GM12878 (cell line): ENCODE measurements at regions not wholly inside any gene's neighbourhood (a gene's known extent, or its start where the extent isn't known, plus 50 kb on each side); places are given as distances from the start of the nearest gene placed in this dataset.

ENCODE experiments used
- ATAC-seq: fragments of 200-7000 bp; cut with Tn5 transposase; 3 replicates; pipeline ENCODE4 v1.9.1; 2020; ENCODE audit warnings: mild to moderate bottlenecking, moderate library complexity
- BruUV-seq: library from RNA; stranded (reverse); fragments of 400-500 nt; replicated peaks from 2 replicates; lab custom pipeline; 2021; lab: Mats Ljungman, UMichigan
- CTCF ChIA-PET: fragments of 300-600 bp; sonication (Branson Sonifier 250); formaldehyde crosslinking; extraction: SDS; loops from one replicate; lab custom pipeline; 2021; ENCODE audit warnings: inconsistent platforms; lab: Yijun Ruan, JAX
- POLR2A ChIA-PET: fragments of 350-600 bp; formaldehyde crosslinking; extraction: SDS; loops from one replicate; lab custom pipeline; 2021; ENCODE audit warnings: inconsistent platforms; lab: Charles Lee
- RAD21 ChIA-PET: fragments of 300-600 bp; sonication (Branson Sonifier 250); formaldehyde crosslinking; loops from one replicate; lab custom pipeline; 2023; ENCODE audit warnings: antibody characterized with exemption; ENCODE audit not compliant: unreplicated experiment; lab: Charles Lee
- SMC1A ChIA-PET: fragments of 300-600 bp; sonication (Branson Sonifier 250); formaldehyde crosslinking; loops from one replicate; lab custom pipeline; 2023; ENCODE audit not compliant: unreplicated experiment, uncharacterized antibody; lab: Charles Lee
- DNase-seq: peaks from one replicate; pipeline ENCODE4 v3.0.0-alpha.2; 2011; ENCODE audit warnings: low read depth, low spot score
- FAIRE-seq: peaks from 3 replicates; lab custom pipeline; 2011; peaks lifted over from hg19 to GRCh38; lab: Jason Lieb, UNC
- H2AFZ ChIP-seq: 2 replicates; pipeline ENCODE4 v1.6.0; 2011; ENCODE audit warnings: low read depth, low read length, control low read depth; ENCODE audit not compliant: control insufficient read depth
- H3K27ac ChIP-seq: 2 replicates; pipeline ENCODE4 v1.5.1; 2011; ENCODE audit warnings: control low read depth; ENCODE audit not compliant: control insufficient read depth, insufficient read depth
- H3K27me3 ChIP-seq, 2 experiments: replicated peaks in 1 of 2; 2 replicates each; pipeline versions ENCODE4 v1.6.0 to v1.6.1; 2011; ENCODE audit warnings: low read length in 1 of 2; ENCODE audit not compliant: control insufficient read depth in 2 of 2, insufficient read depth in 2 of 2
- H3K36me3 ChIP-seq, 2 experiments: 2 replicates each; pipeline ENCODE4 v1.5.1; 2011; ENCODE audit warnings: low read length in 1 of 2; ENCODE audit not compliant: control insufficient read depth in 2 of 2, insufficient read depth in 2 of 2
- H3K4me1 ChIP-seq: 2 replicates; pipeline ENCODE4 v1.6.1; 2011; ENCODE audit warnings: mild to moderate bottlenecking, low read length, moderate library complexity, mixed read lengths; ENCODE audit not compliant: control insufficient read depth, insufficient read depth
- H3K4me2 ChIP-seq: 2 replicates; pipeline ENCODE4 v1.6.0; 2011; ENCODE audit warnings: control low read depth; ENCODE audit not compliant: control insufficient read depth, insufficient read depth
- H3K4me3 ChIP-seq: fragments of 200-600 bp; sonication (generic); 2 replicates; pipeline ENCODE4 v1.5.1; 2016
- H3K79me2 ChIP-seq: 2 replicates; pipeline ENCODE4 v1.6.0; 2011; ENCODE audit warnings: low read length; ENCODE audit not compliant: control insufficient read depth, insufficient read depth
- H3K9ac ChIP-seq: 2 replicates; pipeline ENCODE4 v1.8.0; 2011; ENCODE audit warnings: low read length, control low read depth, mixed read lengths; ENCODE audit not compliant: control insufficient read depth, insufficient read depth
- H3K9me3 ChIP-seq: replicated peaks from 3 replicates; pipeline ENCODE4 v1.5.1; 2011; ENCODE audit warnings: mild to moderate bottlenecking, low read length; ENCODE audit not compliant: control insufficient read depth, insufficient read depth
- H4K20me1 ChIP-seq: 2 replicates; pipeline ENCODE4 v1.6.0; 2011; ENCODE audit not compliant: control insufficient read depth, insufficient read depth
- CBFB ChIP-seq: IDR thresholded peaks from 2 replicates; pipeline ENCODE4 v1.6.1; 2016; ENCODE audit warnings: antibody characterized with exemption, low read depth
- HDGF ChIP-seq: fragments of 450-650 bp; IDR thresholded peaks from 2 replicates; pipeline ENCODE4 v1.6.1; 2016; ENCODE audit warnings: antibody characterized with exemption
- MTA2 ChIP-seq: fragments of 450-650 bp; IDR thresholded peaks from 2 replicates; pipeline ENCODE4 v1.6.1; 2016; ENCODE audit warnings: low read depth, mild to moderate bottlenecking, moderate library complexity
- MXI1 ChIP-seq: fragments of 150-350 bp; IDR thresholded peaks from 2 replicates; pipeline ENCODE4 v1.6.1; 2011; ENCODE audit warnings: low read depth, mild to moderate bottlenecking, inconsistent platforms, low read length, improper control_type of control experiment
- NFYB ChIP-seq: IDR thresholded peaks from 2 replicates; pipeline ENCODE4 v1.6.1; 2011; ENCODE audit warnings: low read depth, mild to moderate bottlenecking, low read length, improper control_type of control experiment, moderate library complexity; ENCODE audit not compliant: insufficient read depth
- RAD21 ChIP-seq: IDR thresholded peaks from 2 replicates; pipeline ENCODE4 v1.6.1; 2011; ENCODE audit warnings: mild to moderate bottlenecking, low read depth, low read length, moderate library complexity; ENCODE audit not compliant: insufficient read depth
- SMARCA5 ChIP-seq: fragments of 450-650 bp; IDR thresholded peaks from 2 replicates; pipeline ENCODE4 v1.6.1; 2017; ENCODE audit warnings: mild to moderate bottlenecking
- SP1 ChIP-seq: IDR thresholded peaks from one replicate; pipeline ENCODE4 v1.6.1; 2011; ENCODE audit warnings: low read depth, low read length
- STAT1 ChIP-seq: fragments of 450-650 bp; conservative IDR thresholded peaks from 2 replicates; pipeline ENCODE4 v1.6.1; 2014; ENCODE audit warnings: antibody characterized with exemption, mild to moderate bottlenecking
- WGBS: methylation state at CpG from one replicate; pipeline ENCODE4 v1.1.6; 2016; ENCODE audit warnings: low lambda C conversion rate; ENCODE audit not compliant: insufficient replicate concordance, insufficient coverage; ENCODE audit errors: missing lambda C conversion rate; 5-methylcytosine and 5-hydroxymethylcytosine counted together
- in situ Hi-C: fragments of 300-500 bp; cut with MboI; formaldehyde crosslinking; loops from 9 replicates; pipeline ENCODE4 v1.14.3; 2018; ENCODE audit warnings: mixed read lengths
- intact Hi-C: fragments of 100-400 bp; cut with micrococcal nuclease; formaldehyde crosslinking; loops from one replicate; pipeline ENCODE4 v1.14.2; 2022; ENCODE audit not compliant: unreplicated experiment
- TF ChIP-seq, protein P1 (sequence below): fragments of 450-650 bp; IDR thresholded peaks from 2 replicates; pipeline ENCODE4 v1.6.1; 2017; ENCODE audit warnings: mild to moderate bottlenecking

DNA sequence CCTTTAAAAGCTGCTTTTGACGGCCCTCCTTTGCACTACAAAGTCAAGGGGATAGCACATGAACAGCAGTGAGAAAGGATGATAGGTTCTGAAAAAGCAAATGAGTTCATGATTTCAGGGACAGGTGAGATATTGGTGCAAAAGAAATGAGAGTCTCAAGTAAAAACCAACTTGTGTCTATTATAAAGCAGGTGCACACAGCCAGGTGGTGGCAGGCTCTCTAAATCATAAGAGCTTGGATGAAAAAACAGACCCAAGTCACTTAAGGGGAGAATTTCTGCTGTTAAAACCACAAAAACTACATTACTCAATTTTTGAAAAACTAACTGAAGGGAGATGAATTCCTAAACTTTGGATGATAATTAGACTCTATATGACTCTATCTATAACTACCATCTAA lies 201.5 kb downstream of the SP3 start:
- no peak for TF ChIP-seq MTA2
- TF ChIP-seq HDGF: no peak
- TF ChIP-seq RAD21: no peak
- CTCF ChIA-PET: no interaction called here
- Histone ChIP-seq H3K4me2 (no peak overlapping the region), H3K4me1 (no peaks in the 10 kb centered on the region), H3K9ac (no peak overlapping the region), H3K36me3 (no peaks in the 10 kb centered on the region), H3K27ac (no peak overlapping the region), H2AFZ (no peak overlapping the region), H4K20me1 (no peaks in the 10 kb centered on the region), H3K79me2 (no peaks in the 10 kb centered on the region), H3K9me3 (no peaks in the 10 kb centered on the region), H3K27me3 (no peaks in the 10 kb centered on the region), H3K4me3 (no peak overlapping the region)
- POLR2A ChIA-PET: no interaction called here
- intact Hi-C loops (no loop called here), in situ Hi-C loops (no loop called here)
- SMC1A ChIA-PET: interaction anchor here (1.6 kb wide), 1 partner anchor 18 kb away, joined by 3 read pairs; no protein-coding TSS in a partner anchor
- BruUV-seq: no TSS peak
- DNase-seq (no peak), FAIRE-seq (no peak), ATAC-seq (no peak)
- RAD21 ChIA-PET: no interaction called here
- 41% methylated on average over 1 of the region's 1 CpG for WGBS

- BruUV-seq: no TSS peak
- CTCF ChIA-PET: interaction anchor here (0.8 kb wide), 1 partner anchor 578 kb away, joined by 3 read pairs; no protein-coding TSS in a partner anchor
Measured at GRCh38 chr2:173764094-173764493, 201.1 kb downstream of the SP3 start.

More at GRCh38 chr2:173764094-173764493, 201.1 kb downstream of the SP3 start:
- SMC1A ChIA-PET: interaction anchor here (1.6 kb wide), 1 partner anchor 19 kb away, joined by 3 read pairs; no protein-coding TSS in a partner anchor
- no peaks in the 10 kb centered on the region for H3K36me3 ChIP-seq
- 65% methylated on average over 6 of the region's 6 CpGs for WGBS
- no peak for DNase-seq
- H4K20me1 ChIP-seq: no peaks in the 10 kb centered on the region
- no peaks in the 10 kb centered on the region for H3K9me3 ChIP-seq
- RAD21 ChIA-PET: no interaction called here
- TF ChIP-seq, protein P1, sequence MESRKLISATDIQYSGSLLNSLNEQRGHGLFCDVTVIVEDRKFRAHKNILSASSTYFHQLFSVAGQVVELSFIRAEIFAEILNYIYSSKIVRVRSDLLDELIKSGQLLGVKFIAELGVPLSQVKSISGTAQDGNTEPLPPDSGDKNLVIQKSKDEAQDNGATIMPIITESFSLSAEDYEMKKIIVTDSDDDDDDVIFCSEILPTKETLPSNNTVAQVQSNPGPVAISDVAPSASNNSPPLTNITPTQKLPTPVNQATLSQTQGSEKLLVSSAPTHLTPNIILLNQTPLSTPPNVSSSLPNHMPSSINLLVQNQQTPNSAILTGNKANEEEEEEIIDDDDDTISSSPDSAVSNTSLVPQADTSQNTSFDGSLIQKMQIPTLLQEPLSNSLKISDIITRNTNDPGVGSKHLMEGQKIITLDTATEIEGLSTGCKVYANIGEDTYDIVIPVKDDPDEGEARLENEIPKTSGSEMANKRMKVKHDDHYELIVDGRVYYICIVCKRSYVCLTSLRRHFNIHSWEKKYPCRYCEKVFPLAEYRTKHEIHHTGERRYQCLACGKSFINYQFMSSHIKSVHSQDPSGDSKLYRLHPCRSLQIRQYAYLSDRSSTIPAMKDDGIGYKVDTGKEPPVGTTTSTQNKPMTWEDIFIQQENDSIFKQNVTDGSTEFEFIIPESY: no peak
- TF ChIP-seq SMARCA5 (no peak), STAT1 (no peak), MTA2 (no peak), NFYB (no peak), CBFB (no peak), MXI1 (no peak), SP1 (no peak)
- TF ChIP-seq, all 136 proteins: peak for 0
- POLR2A ChIA-PET: no interaction called here
- no peaks in the 10 kb centered on the region for H3K79me2 ChIP-seq
- H3K4me1 ChIP-seq: no peaks in the 10 kb centered on the region
- H2AFZ ChIP-seq: no peak overlapping the region
- in situ Hi-C loops (no loop called here), intact Hi-C loops (no loop called here)
- H3K4me3 ChIP-seq: no peak overlapping the region
- no peak overlapping the region for H3K27ac ChIP-seq
- no peak overlapping the region for H3K4me2 ChIP-seq
- no peak overlapping the region for H3K9ac ChIP-seq
- ATAC-seq: no peak
- no peaks in the 10 kb centered on the region for H3K27me3 ChIP-seq
- no peak for FAIRE-seq
